Transverse colon (tissue), 4 donors: ENCODE measurements at regions not wholly inside any gene's neighbourhood (a gene's known extent, or its start where the extent isn't known, plus 50 kb on each side); places are given as distances from the start of the nearest gene placed in this dataset.

ENCODE experiments used
- DNase-seq: peaks from one replicate; pipeline ENCODE4 v3.0.0-alpha.2; 2019
- H3K27ac ChIP-seq, 4 donors: fragments of 200-600 bp; sonication (generic); 2 replicates each; pipeline ENCODE4 v1.5.1; 2016 to 2018; ENCODE audit warnings: inconsistent platforms in 4 of 4
- H3K27me3 ChIP-seq: fragments of 200-600 bp; sonication (generic); 2 replicates; pipeline ENCODE4 v1.5.1; 2017; ENCODE audit warnings: inconsistent platforms
- H3K36me3 ChIP-seq, 4 donors: fragments of 200-600 bp; sonication (generic); 2 replicates each; pipeline ENCODE4 v1.5.1; 2017 to 2019; ENCODE audit warnings: inconsistent platforms in 4 of 4
- H3K4me1 ChIP-seq, 4 donors: fragments of 200-600 bp; sonication (generic); 2 replicates each; pipeline ENCODE4 v1.5.1; 2017 to 2020; ENCODE audit warnings: inconsistent platforms in 4 of 4
- H3K4me3 ChIP-seq, 4 donors: fragments of 200-600 bp; sonication (generic); 1 replicate in 1 of 4; 2 replicates in 3 of 4; pipeline versions ENCODE4 v1.5.1 to v1.6.1; 2017 to 2019; ENCODE audit warnings: inconsistent platforms in 4 of 4
- H3K9me3 ChIP-seq, 2 donors: fragments of 200-600 bp; sonication (generic); 2 replicates each; pipeline ENCODE4 v1.5.1; 2017 to 2019; ENCODE audit warnings: inconsistent platforms in 2 of 2
- CTCF ChIP-seq, 5 experiments: fragments of 200-600 bp in 3 of 5; fragments of 450-650 bp in 2 of 5; sonication (generic) in 3 of 5; IDR thresholded peaks; 1 replicate in 2 of 5; 2 replicates in 3 of 5; pipeline ENCODE4 v1.5.1; 2016 to 2017; ENCODE audit warnings: antibody characterized with exemption in 5 of 5, inconsistent platforms in 3 of 5, mild to moderate bottlenecking in 2 of 5, moderate library complexity in 1 of 5
- EP300 ChIP-seq: sonication (generic); formaldehyde crosslinking; IDR thresholded peaks from one replicate; pipeline ENCODE4 v1.6.1; 2017; ENCODE audit warnings: antibody characterized with exemption, low read depth
- POLR2A ChIP-seq: fragments of 450-650 bp; IDR thresholded peaks from one replicate; pipeline ENCODE4 v1.6.1; 2016; ENCODE audit warnings: antibody characterized with exemption, mild to moderate bottlenecking, moderate library complexity
- POLR2AphosphoS5 ChIP-seq, 3 donors: sonication (generic); formaldehyde crosslinking; IDR thresholded peaks; one replicate each; pipeline ENCODE4 v1.6.1; 2016; ENCODE audit warnings: antibody characterized with exemption in 3 of 3
- WGBS, 2 donors: methylation state at CpG; one replicate each; pipeline ENCODE4 v1.1.5; 2018; ENCODE audit warnings: low coverage in 1 of 2; 5-methylcytosine and 5-hydroxymethylcytosine counted together
- in situ Hi-C, 4 donors: fragments of 200-750 bp; cut with MboI; loops; one replicate each; pipeline versions ENCODE4 v1.15.0 to v1.15.1; 2017; ENCODE audit warnings: low sequenced_read_pairs in 3 of 4, low pct_ligation_motif_present in 1 of 4, low pct_unique_long_range_greater_than_20kb in 1 of 4
- intact Hi-C: fragments of 100-400 bp; cut with DNase I; formaldehyde crosslinking; loops from one replicate; pipeline ENCODE4 v1.15.1; 2023; ENCODE audit warnings: low total_unique reads

- no peak overlapping the region for H3K27ac ChIP-seq
- DNase-seq = no peak
- in situ Hi-C loops (no loop called here), intact Hi-C loops (no loop called here)
- H3K27me3 ChIP-seq = no peaks in the 10 kb centered on the region
- H3K4me3 ChIP-seq = no peak overlapping the region
- H3K4me1 ChIP-seq = no peaks in the 10 kb centered on the region
- 83 to 84% methylated on average over 2 to 3 of the region's 3 CpGs for WGBS, 2 donors
- no peak for TF ChIP-seq CTCF (IDR thresholded peaks at IDR 0.05)
- no peak for TF ChIP-seq POLR2A
- no peak for TF ChIP-seq EP300
- no peak for TF ChIP-seq POLR2AphosphoS5 (IDR thresholded peaks at IDR 0.05)
- H3K9me3 ChIP-seq = no peaks in the 10 kb centered on the region
- H3K36me3 ChIP-seq = no peaks in the 10 kb centered on the region
Measured at GRCh38 chr6:169121013-169121412, 132.6 kb downstream of the THBS2 start.

- TF ChIP-seq POLR2AphosphoS5 (IDR thresholded peaks at IDR 0.05) (no peak), CTCF (IDR thresholded peaks at IDR 0.05) (no peak), EP300 (no peak), POLR2A (no peak)
- H3K9me3 ChIP-seq = no peaks in the 10 kb centered on the region
- intact Hi-C loops = no loop called here
- no peak for DNase-seq
- H3K4me3 ChIP-seq = no peak overlapping the region
- H3K36me3 ChIP-seq = no peaks in the 10 kb centered on the region
- WGBS, 2 donors = 92 to 100% methylated on average over 1 of the region's 1 CpG
- no peaks in the 10 kb centered on the region for H3K27me3 ChIP-seq
- in situ Hi-C loops = no loop called here
- no peaks in the 10 kb centered on the region for H3K4me1 ChIP-seq
- H3K27ac ChIP-seq = no peak overlapping the region
Measured at GRCh38 chr6:169119669-169120068, 134.0 kb downstream of the THBS2 start.

GRCh38 chr6:169118346-169118830 lies 135.3 kb downstream of the THBS2 start:
- Histone ChIP-seq H3K36me3 (no peaks in the 10 kb centered on the region), H3K4me3 (no peak overlapping the region), H3K27me3 (no peaks in the 10 kb centered on the region), H3K27ac (no peak overlapping the region), H3K9me3 (no peaks in the 10 kb centered on the region), H3K4me1 (no peaks in the 10 kb centered on the region)
- no peak for DNase-seq
- in situ Hi-C loops = no loop called here
- 83 to 92% methylated on average over 2 to 7 of the region's 7 CpGs for WGBS, 2 donors
- intact Hi-C loops = no loop called here
- no peak for TF ChIP-seq CTCF (IDR thresholded peaks at IDR 0.05)
- no peak for TF ChIP-seq POLR2A
- no peak for TF ChIP-seq EP300
- no peak for TF ChIP-seq POLR2AphosphoS5 (IDR thresholded peaks at IDR 0.05)

- in situ Hi-C loops (no loop called here), intact Hi-C loops (no loop called here)
- no peak overlapping the region for H3K27ac ChIP-seq
- TF ChIP-seq CTCF (IDR thresholded peaks at IDR 0.05) (no peak), POLR2AphosphoS5 (IDR thresholded peaks at IDR 0.05) (no peak), POLR2A (no peak), EP300 (no peak)
- no peaks in the 10 kb centered on the region for H3K4me1 ChIP-seq
- no peak overlapping the region for H3K4me3 ChIP-seq
- WGBS, 2 donors = 78% methylated on average over 7 of the region's 7 CpGs; no CpG with 5 or more reads in 1 of the 2 donors
- H3K27me3 ChIP-seq = no peaks in the 10 kb centered on the region
- DNase-seq = no peak
- H3K36me3 ChIP-seq = no peaks in the 10 kb centered on the region
- H3K9me3 ChIP-seq = no peaks in the 10 kb centered on the region
Measured at GRCh38 chr6:169117663-169118062, 136.0 kb downstream of the THBS2 start.
